ENCODE measurements at regions not wholly inside any gene's neighbourhood (a gene's known extent, or its start where the extent isn't known, plus 50 kb on each side); places are given as distances from the start of the nearest gene placed in this dataset.

DNA sequence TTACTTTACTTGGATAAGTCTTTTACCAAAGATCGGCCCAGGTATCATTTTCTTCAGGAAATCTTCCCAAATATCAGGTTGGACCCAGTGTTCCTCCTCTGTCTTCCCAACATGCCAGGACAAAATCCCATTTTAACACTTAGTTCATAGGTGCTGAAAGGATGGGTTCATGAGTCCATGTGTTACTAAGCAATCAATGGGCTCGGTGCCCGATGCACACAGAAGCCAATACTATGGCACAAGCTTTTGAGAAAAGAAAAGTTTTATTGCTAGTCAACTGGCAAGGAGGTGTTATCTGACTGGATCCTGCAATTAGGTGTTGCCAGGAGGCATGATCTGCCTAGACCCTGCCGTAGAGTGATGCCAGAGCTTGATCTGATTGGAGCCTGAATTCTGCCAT is 133.3 kb upstream of the SLC44A3 start:
- TF ChIP-seq, protein P1, sequence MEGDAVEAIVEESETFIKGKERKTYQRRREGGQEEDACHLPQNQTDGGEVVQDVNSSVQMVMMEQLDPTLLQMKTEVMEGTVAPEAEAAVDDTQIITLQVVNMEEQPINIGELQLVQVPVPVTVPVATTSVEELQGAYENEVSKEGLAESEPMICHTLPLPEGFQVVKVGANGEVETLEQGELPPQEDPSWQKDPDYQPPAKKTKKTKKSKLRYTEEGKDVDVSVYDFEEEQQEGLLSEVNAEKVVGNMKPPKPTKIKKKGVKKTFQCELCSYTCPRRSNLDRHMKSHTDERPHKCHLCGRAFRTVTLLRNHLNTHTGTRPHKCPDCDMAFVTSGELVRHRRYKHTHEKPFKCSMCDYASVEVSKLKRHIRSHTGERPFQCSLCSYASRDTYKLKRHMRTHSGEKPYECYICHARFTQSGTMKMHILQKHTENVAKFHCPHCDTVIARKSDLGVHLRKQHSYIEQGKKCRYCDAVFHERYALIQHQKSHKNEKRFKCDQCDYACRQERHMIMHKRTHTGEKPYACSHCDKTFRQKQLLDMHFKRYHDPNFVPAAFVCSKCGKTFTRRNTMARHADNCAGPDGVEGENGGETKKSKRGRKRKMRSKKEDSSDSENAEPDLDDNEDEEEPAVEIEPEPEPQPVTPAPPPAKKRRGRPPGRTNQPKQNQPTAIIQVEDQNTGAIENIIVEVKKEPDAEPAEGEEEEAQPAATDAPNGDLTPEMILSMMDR (IDR thresholded peaks at IDR 0.05): no peak
- TF ChIP-seq POLR2A (IDR thresholded peaks at IDR 0.05; ENCODE audit: low read depth) (no peak), EP300 (IDR thresholded peaks at IDR 0.05) (no peak), POLR2AphosphoS5 (IDR thresholded peaks at IDR 0.05) (no peak)
